HepG2 (cell line): ENCODE measurements at regions not wholly inside any gene's neighbourhood (a gene's known extent, or its start where the extent isn't known, plus 50 kb on each side); places are given as distances from the start of the nearest gene placed in this dataset.

Experiments used
- ATAC-seq: fragments of 200-7000 bp; cut with Tn5 transposase; 3 replicates; pipeline ENCODE4 v1.9.1; 2020; ENCODE audit warnings: mild to moderate bottlenecking, moderate library complexity
- BruUV-seq: library from RNA; stranded (reverse); fragments of 400-500 nt; replicated peaks from 2 replicates; lab custom pipeline; 2021; lab: Mats Ljungman, UMichigan
- CTCF ChIA-PET: fragments of 300-600 bp; formaldehyde crosslinking; extraction: SDS; loops from one replicate; lab custom pipeline; 2021; ENCODE audit warnings: low total read pairs, inconsistent platforms, low intra/inter-chr PET ratio; lab: Yijun Ruan, JAX
- POLR2A ChIA-PET: fragments of 350-600 bp; sonication (Branson Sonifier 250); formaldehyde crosslinking; loops from one replicate; lab custom pipeline; 2020; ENCODE audit warnings: antibody characterized with exemption, inconsistent platforms; lab: Yijun Ruan, JAX
- DNase-seq: peaks from one replicate; pipeline ENCODE4 v3.0.0-alpha.2; 2015; ENCODE audit warnings: low spot score
- FAIRE-seq: peaks from 3 replicates; lab custom pipeline; 2011; peaks lifted over from hg19 to GRCh38; lab: Jason Lieb, UNC
- H2AFZ ChIP-seq: one replicate; pipeline ENCODE4 v1.6.1; 2011; ENCODE audit warnings: low read length, inconsistent platforms
- H3K27ac ChIP-seq: fragments of 300-600 bp; 3 replicates; pipeline ENCODE4 v1.8.0; 2011; ENCODE audit warnings: mixed run types, mild to moderate bottlenecking, mixed read lengths, low read length, inconsistent platforms; ENCODE audit not compliant: insufficient read depth; ENCODE audit errors: extremely low read length
- H3K27me3 ChIP-seq, 2 experiments: fragments of 200-600 bp in 1 of 2; 2 replicates in 1 of 2; 3 replicates in 1 of 2; pipeline versions ENCODE4 v1.6.0 to v1.8.0; 2011; ENCODE audit warnings: low read length in 2 of 2, mild to moderate bottlenecking in 2 of 2, moderate library complexity in 2 of 2, inconsistent platforms in 1 of 2; ENCODE audit not compliant: insufficient read depth in 2 of 2, control insufficient read depth in 1 of 2
- H3K36me3 ChIP-seq, 2 experiments: fragments of 200-600 bp in 1 of 2; replicated peaks in 1 of 2; 2 replicates in 1 of 2; 3 replicates in 1 of 2; pipeline versions ENCODE4 v1.5.1 to v1.8.0; 2011; ENCODE audit warnings: low read length in 2 of 2, inconsistent platforms in 1 of 2; ENCODE audit not compliant: insufficient read depth in 2 of 2, control insufficient read depth in 1 of 2
- H3K4me1 ChIP-seq: 2 replicates; pipeline ENCODE4 v1.5.1; 2012; ENCODE audit warnings: low read length, inconsistent platforms; ENCODE audit not compliant: insufficient read depth
- H3K4me2 ChIP-seq: 2 replicates; pipeline ENCODE4 v1.6.0; 2011; ENCODE audit warnings: low read depth, low read length, inconsistent platforms
- H3K4me3 ChIP-seq, 3 experiments: fragments of 200-600 bp in 1 of 3; sonication (generic), shearing (Covaris generic) in 1 of 3; replicated peaks in 1 of 3; 2 replicates each; pipeline ENCODE4 v1.5.1; 2011 to 2016; ENCODE audit warnings: low read length in 3 of 3, inconsistent platforms in 2 of 3, low read depth in 2 of 3, mild to moderate bottlenecking in 2 of 3, control low read depth in 1 of 3, mixed read lengths in 1 of 3; ENCODE audit not compliant: insufficient read depth in 1 of 3
- H3K79me2 ChIP-seq: one replicate; pipeline ENCODE4 v1.6.1; 2011; ENCODE audit warnings: low read length, inconsistent platforms; ENCODE audit not compliant: insufficient read depth
- H3K9ac ChIP-seq: 2 replicates; pipeline ENCODE4 v1.6.0; 2011; ENCODE audit warnings: mild to moderate bottlenecking, low read depth, low read length, inconsistent platforms; ENCODE audit not compliant: insufficient read depth
- H3K9me3 ChIP-seq: 2 replicates; pipeline ENCODE4 v1.5.1; 2012; ENCODE audit warnings: mild to moderate bottlenecking, low read length
- H4K20me1 ChIP-seq: 2 replicates; pipeline ENCODE4 v1.6.0; 2011; ENCODE audit warnings: inconsistent platforms, mild to moderate bottlenecking, low read length, moderate library complexity; ENCODE audit not compliant: insufficient read depth
- ARNT2 ChIP-seq: sonication (generic); formaldehyde crosslinking; IDR thresholded peaks from 2 replicates; pipeline ENCODE4 v1.8.0; 2022; ENCODE audit warnings: mild to moderate bottlenecking, low read depth, missing genetic modification reagents, moderate library complexity
- BRF2 ChIP-seq: sonication (generic); formaldehyde crosslinking; IDR thresholded peaks from 2 replicates; pipeline ENCODE4 v1.8.1; 2022; ENCODE audit warnings: mild to moderate bottlenecking, missing genetic modification reagents
- DR1 ChIP-seq: sonication (generic); formaldehyde crosslinking; IDR thresholded peaks from 2 replicates; pipeline ENCODE4 v1.8.0; 2021; ENCODE audit warnings: mild to moderate bottlenecking, missing genetic modification reagents, inconsistent platforms
- HNRNPLL ChIP-seq: fragments of 200-400 bp; formaldehyde crosslinking; IDR thresholded peaks from 2 replicates; pipeline ENCODE4 v1.6.1; 2017; ENCODE audit warnings: mild to moderate bottlenecking, low read depth, low read length; ENCODE audit not compliant: poor library complexity, severe bottlenecking
- KDM4B ChIP-seq: sonication (generic); formaldehyde crosslinking; IDR thresholded peaks from 2 replicates; pipeline ENCODE4 v1.4.0; 2020; ENCODE audit warnings: missing genetic modification reagents
- KMT2A ChIP-seq: sonication (generic); formaldehyde crosslinking; IDR thresholded peaks from 2 replicates; pipeline ENCODE4 v1.4.0; 2020; ENCODE audit warnings: missing genetic modification reagents
- LCORL ChIP-seq, 2 experiments: fragments of 450-650 bp in 1 of 2; sonication (generic) in 1 of 2; formaldehyde crosslinking in 1 of 2; IDR thresholded peaks; 2 replicates each; pipeline versions ENCODE4 v1.5.0 to v1.6.1; 2017 to 2020; ENCODE audit warnings: antibody characterized with exemption in 1 of 2, missing genetic modification reagents in 1 of 2
- PATZ1 ChIP-seq: sonication (generic); formaldehyde crosslinking; IDR thresholded peaks from 2 replicates; pipeline ENCODE4 v1.4.0; 2020; ENCODE audit warnings: missing genetic modification reagents
- PHB2 ChIP-seq: fragments of 450-650 bp; IDR thresholded peaks from 2 replicates; pipeline ENCODE4 v1.6.1; 2018; ENCODE audit not compliant: partially characterized antibody
- RFX1 ChIP-seq: fragments of 450-650 bp; IDR thresholded peaks from 2 replicates; pipeline ENCODE4 v1.6.1; 2017
- TEAD3 ChIP-seq: optimal IDR thresholded peaks from 2 replicates; pipeline ENCODE3; 2016; ENCODE audit warnings: borderline replicate concordance
- ZNF282 ChIP-seq: fragments of 450-650 bp; IDR thresholded peaks from 2 replicates; pipeline ENCODE4 v1.6.1; 2018; ENCODE audit not compliant: partially characterized antibody
- ZZZ3 ChIP-seq: sonication (generic); formaldehyde crosslinking; IDR thresholded peaks from 2 replicates; pipeline ENCODE4 v1.4.0; 2020; ENCODE audit warnings: missing genetic modification reagents, mild to moderate bottlenecking, borderline replicate concordance
- WGBS: methylation state at CpG from one replicate; pipeline ENCODE4 v1.1.6; 2017; ENCODE audit warnings: low lambda C conversion rate; 5-methylcytosine and 5-hydroxymethylcytosine counted together
- in situ Hi-C: cut with HindIII; loops from 2 replicates; pipeline ENCODE4 v1.10.0; 2017; ENCODE audit warnings: low pct_unique_long_range_greater_than_20kb; ENCODE audit not compliant: extremely low pct_ligation_motif_present
- intact Hi-C: fragments of 100-400 bp; cut with micrococcal nuclease; formaldehyde crosslinking; loops from one replicate; pipeline ENCODE4 v1.10.0; 2022; ENCODE audit not compliant: unreplicated experiment
- TF ChIP-seq, protein P1 (sequence below): sonication (generic); formaldehyde crosslinking; IDR thresholded peaks from 2 replicates; pipeline ENCODE4 v1.4.0; 2020; ENCODE audit warnings: mild to moderate bottlenecking, missing genetic modification reagents
- TF ChIP-seq, protein P2 (sequence below): sonication (generic); formaldehyde crosslinking; IDR thresholded peaks from 2 replicates; pipeline ENCODE4 v1.8.1; 2023; ENCODE audit warnings: mild to moderate bottlenecking, missing genetic modification reagents, borderline replicate concordance

GRCh38 chr6:113102761-113103160 lies 754.4 kb upstream of the MARCKS start (continued):
- TF ChIP-seq, protein P1, sequence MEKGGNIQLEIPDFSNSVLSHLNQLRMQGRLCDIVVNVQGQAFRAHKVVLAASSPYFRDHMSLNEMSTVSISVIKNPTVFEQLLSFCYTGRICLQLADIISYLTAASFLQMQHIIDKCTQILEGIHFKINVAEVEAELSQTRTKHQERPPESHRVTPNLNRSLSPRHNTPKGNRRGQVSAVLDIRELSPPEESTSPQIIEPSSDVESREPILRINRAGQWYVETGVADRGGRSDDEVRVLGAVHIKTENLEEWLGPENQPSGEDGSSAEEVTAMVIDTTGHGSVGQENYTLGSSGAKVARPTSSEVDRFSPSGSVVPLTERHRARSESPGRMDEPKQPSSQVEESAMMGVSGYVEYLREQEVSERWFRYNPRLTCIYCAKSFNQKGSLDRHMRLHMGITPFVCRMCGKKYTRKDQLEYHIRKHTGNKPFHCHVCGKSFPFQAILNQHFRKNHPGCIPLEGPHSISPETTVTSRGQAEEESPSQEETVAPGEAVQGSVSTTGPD, result no peak

GRCh38 chr6:113103634-113104361 lies 753.3 kb upstream of the MARCKS start:
- TF ChIP-seq, protein P2, sequence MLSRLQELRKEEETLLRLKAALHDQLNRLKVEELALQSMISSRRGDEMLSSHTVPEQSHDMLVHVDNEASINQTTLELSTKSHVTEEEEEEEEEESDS (CRISPR knock-in tag), result no peak
- TF ChIP-seq RFX1 (no peak), TEAD3 (CRISPR knock-in tag) (no peak), ARNT2 (no peak), KMT2A (no peak), DR1 (no peak), BRF2 (no peak), LCORL (IDR thresholded peaks at IDR 0.05) (no peak), LCORL (CRISPR knock-in tag; IDR thresholded peaks at IDR 0.05) (no peak), PHB2 (no peak), HNRNPLL (no peak), PATZ1 (CRISPR knock-in tag) (no peak), KDM4B (CRISPR knock-in tag) (no peak), ZNF282 (no peak), ZZZ3 (CRISPR knock-in tag) (no peak)
- H3K9ac ChIP-seq, result no peak overlapping the region
- no peak overlapping the region for H3K4me3 ChIP-seq
- in situ Hi-C loops (no loop called here), intact Hi-C loops (no loop called here)
- no peak overlapping the region for H3K4me2 ChIP-seq
- no peaks in the 10 kb centered on the region for H3K79me2 ChIP-seq
- no peak for DNase-seq
- no peaks in the 10 kb centered on the region for H3K27me3 ChIP-seq
- ChIA-PET CTCF (no interaction called here), POLR2A (no interaction called here)
- 8% methylated on average over 4 of the region's 4 CpGs for WGBS
- no peaks in the 10 kb centered on the region for H3K4me1 ChIP-seq
- no peak overlapping the region for H3K27ac ChIP-seq
- H3K9me3 ChIP-seq, result no peaks in the 10 kb centered on the region
- BruUV-seq, result no TSS peak
- no peak for ATAC-seq
- no peaks in the 10 kb centered on the region for H3K36me3 ChIP-seq
- H4K20me1 ChIP-seq, result no peaks in the 10 kb centered on the region
- no peak for FAIRE-seq
- H2AFZ ChIP-seq, result no peak overlapping the region
